ENCODE measurements at regions not wholly inside any gene's neighbourhood (a gene's known extent, or its start where the extent isn't known, plus 50 kb on each side); places are given as distances from the start of the nearest gene placed in this dataset.
"Not testable (repeated sequence)": the region's sequence is repeated elsewhere in the genome, so short reads cannot be mapped to it uniquely, and the experiment has no call there.

DNA sequence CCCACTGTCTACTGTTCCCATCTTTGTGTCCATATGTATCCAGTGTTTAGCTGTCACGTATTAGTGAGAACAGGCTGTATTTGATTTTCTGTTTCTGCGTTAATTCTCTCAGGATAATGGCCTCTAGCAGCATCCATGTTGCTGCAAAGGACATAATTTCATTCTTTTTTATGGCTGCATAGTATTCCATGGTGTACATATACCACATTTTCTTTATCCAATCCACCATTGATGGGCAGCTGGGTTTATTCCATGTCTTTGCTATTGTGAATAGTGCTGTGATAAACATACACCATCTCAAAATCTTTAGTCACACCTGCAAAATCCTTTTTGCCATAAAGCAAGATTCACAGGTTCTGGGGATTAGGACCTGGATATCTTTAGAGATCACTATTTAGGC, 334.4 kb upstream of the CLINT1 start:
- not testable (repeated sequence) for H3K4me3 ChIP-seq (ENCODE audit: insufficient read depth, low read depth, low read length); H3K9me3 ChIP-seq (ENCODE audit: control insufficient read depth, low read length); H3K4me1 ChIP-seq (ENCODE audit: control insufficient read depth, insufficient read depth, low read length); H3K27ac ChIP-seq (ENCODE audit: insufficient read depth, low read depth, low read length, poor library complexity, severe bottlenecking); H3K36me3 ChIP-seq (ENCODE audit: control insufficient read depth, insufficient read depth, low read length); H3K27me3 ChIP-seq (ENCODE audit: control insufficient read depth, insufficient read depth, low read length, poor library complexity, severe bottlenecking)
- WGBS, 2 experiments: 86 to 93% methylated on average over 2 of the region's 2 CpGs

DNA sequence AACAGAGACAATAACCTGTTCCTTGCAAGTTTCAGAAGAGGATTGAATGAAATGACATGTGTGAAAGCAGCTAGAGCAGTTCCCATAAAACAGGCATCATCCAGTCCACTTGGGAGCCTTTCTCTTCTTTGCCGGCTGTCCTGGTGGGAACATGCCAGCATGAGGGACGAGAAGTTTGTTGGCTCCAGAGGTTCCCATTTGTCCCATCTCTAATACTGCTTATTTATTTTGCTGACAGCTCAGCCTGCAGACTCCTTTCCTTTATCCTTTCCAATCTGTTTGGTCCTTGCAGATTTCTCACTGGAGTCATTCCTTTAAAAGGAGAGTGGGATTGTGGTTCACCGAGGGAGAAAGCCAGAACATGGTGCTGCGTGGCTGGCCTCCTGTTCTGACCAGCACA, 321.5 kb upstream of the CLINT1 start:
- Histone ChIP-seq H3K4me1 (ENCODE audit: control insufficient read depth, insufficient read depth, low read length) (peaks cover 16% of the 10 kb centered on the region), H3K36me3 (ENCODE audit: control insufficient read depth, insufficient read depth, low read length) (no peaks in the 10 kb centered on the region), H3K9me3 (ENCODE audit: control insufficient read depth, low read length) (no peaks in the 10 kb centered on the region), H3K4me3 (ENCODE audit: insufficient read depth, low read depth, low read length) (no peak overlapping the region), H3K27me3 (ENCODE audit: control insufficient read depth, insufficient read depth, low read length, poor library complexity, severe bottlenecking) (no peaks in the 10 kb centered on the region), H3K27ac (ENCODE audit: insufficient read depth, low read depth, low read length, poor library complexity, severe bottlenecking) (no peak overlapping the region)
- WGBS, 2 experiments: 95 to 96% methylated on average over 4 of the region's 4 CpGs

DNA sequence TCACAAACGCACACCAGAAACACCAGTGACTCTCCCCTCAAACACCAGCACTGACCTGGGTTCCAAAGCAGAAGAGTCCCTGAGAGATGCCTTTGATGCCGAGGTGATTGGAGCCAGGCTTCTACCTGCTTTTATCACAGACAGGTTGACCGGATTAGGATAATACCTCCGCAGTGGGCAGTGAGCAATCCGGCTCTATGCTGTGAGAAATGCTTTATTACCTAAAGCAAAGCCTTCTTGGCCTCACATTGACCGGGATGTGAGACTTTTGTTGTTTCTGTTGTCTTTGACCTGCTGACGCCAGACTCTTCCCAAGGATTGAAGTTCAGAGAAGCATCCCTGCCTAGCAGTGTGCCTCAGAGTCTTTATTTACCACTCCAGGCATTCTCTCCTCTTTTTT, 320.3 kb upstream of the CLINT1 start:
- H3K4me1 ChIP-seq (ENCODE audit: control insufficient read depth, insufficient read depth, low read length): peaks cover 19% of the 10 kb centered on the region
- no peak overlapping the region for H3K27ac ChIP-seq (ENCODE audit: insufficient read depth, low read depth, low read length, poor library complexity, severe bottlenecking)
- no peaks in the 10 kb centered on the region for H3K36me3 ChIP-seq (ENCODE audit: control insufficient read depth, insufficient read depth, low read length)
- no peaks in the 10 kb centered on the region for H3K9me3 ChIP-seq (ENCODE audit: control insufficient read depth, low read length)
- no peaks in the 10 kb centered on the region for H3K27me3 ChIP-seq (ENCODE audit: control insufficient read depth, insufficient read depth, low read length, poor library complexity, severe bottlenecking)
- no peak overlapping the region for H3K4me3 ChIP-seq (ENCODE audit: insufficient read depth, low read depth, low read length)
- WGBS, 2 experiments: 75% methylated on average over 7 of the region's 7 CpGs

DNA sequence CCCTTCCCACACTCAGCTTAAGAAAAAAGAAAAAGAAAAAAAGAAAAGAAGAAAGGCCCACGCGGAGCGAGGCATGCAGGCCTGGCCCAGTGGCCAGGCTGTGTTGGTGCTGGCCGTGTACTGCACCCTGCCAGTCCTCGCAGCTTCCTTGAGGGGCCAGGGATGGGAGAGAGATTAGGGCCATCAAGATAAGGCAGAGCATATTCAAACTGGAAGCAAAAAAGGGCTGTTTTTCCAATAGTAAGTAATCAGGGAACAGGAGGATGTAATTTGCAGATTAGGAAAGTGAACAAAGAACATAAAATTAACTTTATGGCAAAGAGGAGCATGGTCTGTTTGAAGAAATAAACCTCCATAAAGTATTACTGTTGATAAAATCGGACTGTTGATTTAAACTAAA, 319.6 kb upstream of the CLINT1 start:
- Histone ChIP-seq H3K9me3 (ENCODE audit: control insufficient read depth, low read length) (no peaks in the 10 kb centered on the region), H3K27ac (ENCODE audit: insufficient read depth, low read depth, low read length, poor library complexity, severe bottlenecking) (no peak overlapping the region), H3K4me1 (ENCODE audit: control insufficient read depth, insufficient read depth, low read length) (peaks cover 19% of the 10 kb centered on the region), H3K27me3 (ENCODE audit: control insufficient read depth, insufficient read depth, low read length, poor library complexity, severe bottlenecking) (no peaks in the 10 kb centered on the region), H3K4me3 (ENCODE audit: insufficient read depth, low read depth, low read length) (no peak overlapping the region), H3K36me3 (ENCODE audit: control insufficient read depth, insufficient read depth, low read length) (no peaks in the 10 kb centered on the region)
- 70 to 74% methylated on average over 6 of the region's 6 CpGs for WGBS, 2 experiments

DNA sequence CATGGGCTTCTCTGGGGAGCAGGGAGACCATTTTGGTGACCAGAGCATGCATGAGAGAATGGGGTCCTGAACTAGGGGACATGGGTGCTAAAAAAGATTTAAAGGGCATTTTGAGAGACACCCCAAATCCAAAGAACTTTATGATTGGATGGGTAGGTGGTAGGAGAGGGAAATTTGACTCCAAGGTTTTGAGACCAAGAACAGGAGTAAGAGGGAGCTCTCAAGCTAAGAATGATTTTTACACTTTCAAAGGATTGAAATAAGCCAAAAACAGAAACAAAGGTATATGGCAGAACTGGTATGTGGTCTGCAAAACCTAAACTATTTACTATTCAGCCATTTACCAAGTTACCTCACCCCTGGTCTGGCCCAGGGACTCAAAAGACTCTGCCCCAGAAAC, 318.2 kb upstream of the CLINT1 start:
- H3K4me1 ChIP-seq (ENCODE audit: control insufficient read depth, insufficient read depth, low read length): peaks cover 19% of the 10 kb centered on the region
- H3K36me3 ChIP-seq (ENCODE audit: control insufficient read depth, insufficient read depth, low read length): no peaks in the 10 kb centered on the region
- H3K27me3 ChIP-seq (ENCODE audit: control insufficient read depth, insufficient read depth, low read length, poor library complexity, severe bottlenecking): no peaks in the 10 kb centered on the region
- no peak overlapping the region for H3K27ac ChIP-seq (ENCODE audit: insufficient read depth, low read depth, low read length, poor library complexity, severe bottlenecking)
- no peaks in the 10 kb centered on the region for H3K9me3 ChIP-seq (ENCODE audit: control insufficient read depth, low read length)
- no peak overlapping the region for H3K4me3 ChIP-seq (ENCODE audit: insufficient read depth, low read depth, low read length)

DNA sequence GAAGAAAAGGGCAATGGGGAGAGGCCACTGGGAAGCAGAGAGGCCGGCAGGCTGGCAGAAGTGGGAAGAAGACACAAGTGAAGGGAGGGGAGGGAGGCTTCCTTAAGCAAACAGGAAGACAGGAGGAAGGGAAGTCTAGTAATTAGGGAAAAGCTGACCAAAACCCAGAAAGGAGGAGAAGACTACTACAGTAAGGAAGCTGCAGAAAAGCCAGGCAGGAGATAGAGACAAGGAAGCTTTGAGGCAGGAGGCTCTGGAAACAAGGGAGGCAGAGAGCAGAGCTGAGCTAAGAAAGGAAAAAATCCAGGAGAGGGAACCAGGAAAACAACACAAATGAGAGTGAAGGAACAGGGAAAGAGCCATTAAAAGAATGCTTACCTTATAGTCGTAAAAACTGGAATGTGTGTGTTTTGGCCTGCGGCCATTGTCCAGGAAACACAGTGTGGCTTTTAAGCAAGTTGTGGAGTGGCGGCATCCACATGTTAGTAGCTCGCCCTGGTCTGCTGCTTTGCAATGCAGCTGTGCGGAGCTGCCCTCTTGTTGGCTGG, 317.1 kb upstream of the CLINT1 start:
- Histone ChIP-seq H3K9me3 (ENCODE audit: control insufficient read depth, low read length) (no peaks in the 10 kb centered on the region), H3K36me3 (ENCODE audit: control insufficient read depth, insufficient read depth, low read length) (no peaks in the 10 kb centered on the region), H3K4me3 (ENCODE audit: insufficient read depth, low read depth, low read length) (no peak overlapping the region), H3K27ac (ENCODE audit: insufficient read depth, low read depth, low read length, poor library complexity, severe bottlenecking) (no peak overlapping the region), H3K4me1 (ENCODE audit: control insufficient read depth, insufficient read depth, low read length) (peaks cover 19% of the 10 kb centered on the region), H3K27me3 (ENCODE audit: control insufficient read depth, insufficient read depth, low read length, poor library complexity, severe bottlenecking) (no peaks in the 10 kb centered on the region)
- WGBS, 2 experiments: 86 to 88% methylated on average over 6 of the region's 6 CpGs

DNA sequence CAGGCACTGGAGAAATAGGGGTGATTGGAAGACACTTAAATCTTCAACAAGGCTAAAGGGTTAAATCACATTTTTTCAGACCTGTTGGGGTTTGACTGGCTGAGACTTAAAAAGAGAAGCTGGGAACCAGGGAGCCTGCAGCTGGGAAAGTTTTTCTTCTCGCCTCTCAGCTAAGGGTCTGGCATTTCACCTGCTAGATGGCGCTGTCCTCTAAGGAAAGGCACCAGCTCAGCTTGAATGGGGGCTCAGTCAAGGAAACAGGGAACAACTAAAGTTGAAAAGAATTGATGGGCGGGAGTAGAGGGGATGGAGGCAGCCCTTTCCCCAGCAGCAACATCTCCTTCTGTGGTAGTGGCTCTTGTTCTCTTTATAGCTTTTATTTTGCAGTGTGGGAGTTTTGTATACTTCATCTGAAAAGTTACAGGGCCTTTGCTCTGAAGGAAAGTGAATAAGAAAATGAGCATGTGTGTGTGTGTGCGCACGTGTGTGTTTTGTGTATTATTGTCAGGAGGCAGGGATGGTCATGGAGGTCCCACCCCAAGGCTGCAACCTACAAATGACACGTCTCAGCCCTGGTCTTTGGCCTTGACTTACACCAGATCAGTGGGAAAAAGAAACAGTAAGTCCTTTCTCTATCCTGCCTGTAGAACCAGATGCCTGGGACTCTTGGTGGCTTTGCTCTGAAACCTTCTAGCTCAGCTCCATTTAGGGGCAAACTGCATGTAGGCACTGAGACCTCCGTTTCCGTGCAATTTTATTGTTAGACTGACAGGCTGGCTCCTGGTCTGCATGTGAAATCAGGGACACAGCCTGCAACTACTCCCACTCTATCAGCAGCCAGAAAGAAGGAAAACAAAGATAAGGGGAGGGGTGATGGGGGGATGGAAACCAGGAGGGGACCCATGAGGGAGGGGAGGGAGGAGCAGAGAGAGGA, 316.2 kb upstream of the CLINT1 start:
- H3K4me1 ChIP-seq (ENCODE audit: control insufficient read depth, insufficient read depth, low read length): peaks cover 19% of the 10 kb centered on the region
- WGBS, 2 experiments: 35 to 37% methylated on average over 8 of the region's 8 CpGs
- H3K4me3 ChIP-seq (ENCODE audit: insufficient read depth, low read depth, low read length): no peak overlapping the region
- no peaks in the 10 kb centered on the region for H3K36me3 ChIP-seq (ENCODE audit: control insufficient read depth, insufficient read depth, low read length)
- no peaks in the 10 kb centered on the region for H3K9me3 ChIP-seq (ENCODE audit: control insufficient read depth, low read length)
- H3K27me3 ChIP-seq (ENCODE audit: control insufficient read depth, insufficient read depth, low read length, poor library complexity, severe bottlenecking): no peaks in the 10 kb centered on the region
- no peak overlapping the region for H3K27ac ChIP-seq (ENCODE audit: insufficient read depth, low read depth, low read length, poor library complexity, severe bottlenecking)

DNA sequence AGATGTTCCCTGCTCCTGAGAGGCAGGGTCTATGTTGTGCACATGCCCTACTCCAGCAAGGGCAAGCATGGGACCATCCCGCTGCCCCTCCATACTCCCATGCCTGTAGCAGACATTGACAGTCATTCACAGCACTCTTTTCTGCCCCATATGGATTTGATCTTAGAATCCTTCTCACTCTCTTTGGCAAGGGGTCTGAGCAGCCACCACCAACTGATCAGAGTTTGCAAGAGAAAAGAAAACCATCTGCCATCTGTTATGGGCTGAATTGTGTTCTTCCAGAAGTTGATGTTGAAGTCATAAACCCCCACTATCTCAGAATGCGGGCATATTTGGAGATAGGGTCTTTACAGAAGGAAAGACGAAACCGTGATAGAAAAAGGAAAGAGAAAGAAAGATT, 315.1 kb upstream of the CLINT1 start:
- no peak overlapping the region for H3K4me3 ChIP-seq (ENCODE audit: insufficient read depth, low read depth, low read length)
- H3K9me3 ChIP-seq (ENCODE audit: control insufficient read depth, low read length): no peaks in the 10 kb centered on the region
- no peaks in the 10 kb centered on the region for H3K27me3 ChIP-seq (ENCODE audit: control insufficient read depth, insufficient read depth, low read length, poor library complexity, severe bottlenecking)
- 95 to 96% methylated on average over 4 of the region's 4 CpGs for WGBS, 2 experiments
- H3K4me1 ChIP-seq (ENCODE audit: control insufficient read depth, insufficient read depth, low read length): peaks cover 19% of the 10 kb centered on the region
- no peak overlapping the region for H3K27ac ChIP-seq (ENCODE audit: insufficient read depth, low read depth, low read length, poor library complexity, severe bottlenecking)
- H3K36me3 ChIP-seq (ENCODE audit: control insufficient read depth, insufficient read depth, low read length): no peaks in the 10 kb centered on the region

DNA sequence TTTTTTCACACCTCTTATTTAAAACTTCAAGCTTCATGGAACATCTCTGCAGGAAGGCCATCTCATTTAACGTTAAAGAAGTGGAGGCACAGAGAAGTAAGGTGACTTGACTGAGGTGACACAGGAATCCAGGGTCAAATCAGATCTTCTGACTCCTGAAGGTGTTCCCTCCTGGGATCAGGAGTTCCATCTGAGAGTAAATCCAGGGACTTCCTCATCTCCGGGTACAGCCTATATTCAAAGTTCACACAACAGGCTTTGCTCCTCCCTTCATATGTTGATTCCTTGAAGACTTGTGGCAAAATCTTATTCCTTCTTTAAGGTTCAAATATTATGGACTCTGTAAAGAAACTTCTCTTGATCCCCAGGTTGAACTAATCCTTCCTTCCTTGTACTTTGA, 313.1 kb upstream of the CLINT1 start:
- 94 to 95% methylated on average over 2 of the region's 2 CpGs for WGBS, 2 experiments

DNA sequence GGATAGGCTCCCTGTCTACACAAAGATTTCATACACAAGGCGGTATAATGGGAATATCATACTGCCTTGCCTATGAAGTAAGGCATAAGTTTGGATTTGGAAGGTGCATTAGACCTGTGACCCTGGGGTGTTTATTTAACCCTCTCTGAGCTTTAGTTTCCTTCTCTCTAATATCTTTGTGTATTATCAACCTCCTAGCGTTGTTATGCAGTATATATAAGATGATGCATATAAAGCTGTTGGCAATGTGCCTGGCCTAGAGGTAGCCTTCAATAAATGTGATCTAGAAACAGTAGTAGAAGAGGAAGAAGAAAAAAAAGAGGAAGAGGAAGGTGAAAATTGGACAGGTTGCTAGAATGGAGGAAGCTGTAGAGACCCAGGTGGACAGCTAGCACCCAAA, 311.6 kb upstream of the CLINT1 start:
- peaks cover 4% of the 10 kb centered on the region for H3K4me1 ChIP-seq (ENCODE audit: control insufficient read depth, insufficient read depth, low read length)
- 94 to 100% methylated on average over 2 of the region's 2 CpGs for WGBS, 2 experiments

More for the DNA sequence above, 313.1 kb upstream of the CLINT1 start:
- no peaks in the 10 kb centered on the region for H3K9me3 ChIP-seq (ENCODE audit: control insufficient read depth, low read length)
- H3K27ac ChIP-seq (ENCODE audit: insufficient read depth, low read depth, low read length, poor library complexity, severe bottlenecking): no peak overlapping the region
- H3K36me3 ChIP-seq (ENCODE audit: control insufficient read depth, insufficient read depth, low read length): no peaks in the 10 kb centered on the region
- no peaks in the 10 kb centered on the region for H3K27me3 ChIP-seq (ENCODE audit: control insufficient read depth, insufficient read depth, low read length, poor library complexity, severe bottlenecking)
- H3K4me1 ChIP-seq (ENCODE audit: control insufficient read depth, insufficient read depth, low read length): peaks cover 11% of the 10 kb centered on the region
- no peak overlapping the region for H3K4me3 ChIP-seq (ENCODE audit: insufficient read depth, low read depth, low read length)

More for the DNA sequence above, 311.6 kb upstream of the CLINT1 start:
- Histone ChIP-seq H3K9me3 (ENCODE audit: control insufficient read depth, low read length) (no peaks in the 10 kb centered on the region), H3K27me3 (ENCODE audit: control insufficient read depth, insufficient read depth, low read length, poor library complexity, severe bottlenecking) (no peaks in the 10 kb centered on the region), H3K4me3 (ENCODE audit: insufficient read depth, low read depth, low read length) (no peak overlapping the region), H3K27ac (ENCODE audit: insufficient read depth, low read depth, low read length, poor library complexity, severe bottlenecking) (no peak overlapping the region), H3K36me3 (ENCODE audit: control insufficient read depth, insufficient read depth, low read length) (no peaks in the 10 kb centered on the region)

Measured in ectodermal cell (in vitro differentiated cells).